Endothelial cell of umbilical vein (primary cell): ENCODE measurements at regions not wholly inside any gene's neighbourhood (a gene's known extent, or its start where the extent isn't known, plus 50 kb on each side); places are given as distances from the start of the nearest gene placed in this dataset.

Experiments
- BruUV-seq: library from RNA; stranded (reverse); fragments of 400-500 nt; replicated peaks from 2 replicates; lab custom pipeline; 2021; lab: Mats Ljungman, UMichigan
- CTCF ChIA-PET: fragments of 300-600, 350-600 bp; sonication (Branson Sonifier 250); formaldehyde crosslinking; loops from one replicate; lab custom pipeline; 2021; ENCODE audit warnings: antibody characterized with exemption, inconsistent platforms; lab: Charles Lee
- POLR2A ChIA-PET: fragments of 300-600, 350-600 bp; sonication (Branson Sonifier 250); formaldehyde crosslinking; loops from one replicate; lab custom pipeline; 2021; ENCODE audit warnings: antibody characterized with exemption, inconsistent platforms; lab: Charles Lee
- DNase-seq: peaks from one replicate; pipeline ENCODE4 v3.0.0-alpha.2; 2011; ENCODE audit warnings: low read depth, low spot score
- FAIRE-seq: peaks from 2 replicates; lab custom pipeline; 2011; peaks lifted over from hg19 to GRCh38; lab: Jason Lieb, UNC
- H2AFZ ChIP-seq: 2 replicates; pipeline ENCODE4 v1.6.0; 2012; ENCODE audit warnings: low read depth, low read length, control low read depth, inconsistent platforms
- H3K27ac ChIP-seq: 2 replicates; pipeline ENCODE4 v1.5.1; 2011; ENCODE audit warnings: low read depth, mild to moderate bottlenecking, control low read depth, low read length, moderate library complexity; ENCODE audit not compliant: insufficient read depth
- H3K27me3 ChIP-seq, 2 experiments: 2 replicates each; pipeline versions ENCODE4 v1.6.0 to v1.6.1; 2011; ENCODE audit warnings: low read length in 2 of 2, mixed read lengths in 1 of 2; ENCODE audit not compliant: control insufficient read depth in 2 of 2, insufficient read depth in 2 of 2
- H3K36me3 ChIP-seq, 2 experiments: 2 replicates in 1 of 2; 3 replicates in 1 of 2; pipeline ENCODE4 v1.5.1; 2011; ENCODE audit warnings: low read length in 2 of 2, mild to moderate bottlenecking in 1 of 2, moderate library complexity in 1 of 2; ENCODE audit not compliant: control insufficient read depth in 2 of 2, insufficient read depth in 2 of 2; ENCODE audit errors: extremely low read depth in 1 of 2
- H3K4me1 ChIP-seq: 3 replicates; pipeline ENCODE4 v1.5.1; 2011; ENCODE audit warnings: mild to moderate bottlenecking, low read length; ENCODE audit not compliant: control insufficient read depth, insufficient read depth; ENCODE audit errors: extremely low read depth
- H3K4me2 ChIP-seq: 2 replicates; pipeline ENCODE4 v1.6.1; 2011; ENCODE audit warnings: low read length, control low read depth, mixed read lengths; ENCODE audit not compliant: insufficient read depth
- H3K4me3 ChIP-seq, 3 experiments: fragments of 200-600 bp in 1 of 3; sonication (generic), shearing (Covaris generic) in 1 of 3; replicated peaks in 1 of 3; 2 replicates each; pipeline ENCODE4 v1.5.1; 2011 to 2016; ENCODE audit warnings: control low read depth in 3 of 3, low read length in 3 of 3, mild to moderate bottlenecking in 2 of 3, inconsistent platforms in 1 of 3, low read depth in 1 of 3, moderate library complexity in 1 of 3; ENCODE audit not compliant: insufficient read depth in 1 of 3
- H3K79me2 ChIP-seq: 2 replicates; pipeline ENCODE4 v1.6.0; 2012; ENCODE audit warnings: low read length, inconsistent platforms; ENCODE audit not compliant: control insufficient read depth, insufficient read depth
- H3K9ac ChIP-seq: replicated peaks from 2 replicates; pipeline ENCODE3; 2011; ENCODE audit warnings: low read length, control low read depth; ENCODE audit not compliant: insufficient read depth; ENCODE audit errors: extremely low read depth
- H3K9me1 ChIP-seq: replicated peaks from 3 replicates; pipeline ENCODE4 v1.6.0; 2011; ENCODE audit warnings: mild to moderate bottlenecking, low read length; ENCODE audit not compliant: control insufficient read depth, insufficient read depth; ENCODE audit errors: extremely low read depth
- H3K9me3 ChIP-seq: replicated peaks from 2 replicates; pipeline ENCODE4 v1.5.1; 2012; ENCODE audit warnings: low read length, inconsistent platforms; ENCODE audit not compliant: control insufficient read depth, insufficient read depth
- H4K20me1 ChIP-seq: replicated peaks from 2 replicates; pipeline ENCODE3; 2011; ENCODE audit warnings: mild to moderate bottlenecking, low read length; ENCODE audit not compliant: control insufficient read depth, insufficient read depth; ENCODE audit errors: extremely low read depth
- CTCF ChIP-seq, 2 donors: IDR thresholded peaks; 1 replicate in 1 of 2; 2 replicates in 1 of 2; pipeline ENCODE4 v1.5.1; 2011; ENCODE audit warnings: low read length in 2 of 2, mild to moderate bottlenecking in 2 of 2, moderate library complexity in 2 of 2, control low read depth in 1 of 2, inconsistent platforms in 1 of 2, low read depth in 1 of 2; ENCODE audit not compliant: insufficient read depth in 1 of 2; ENCODE audit errors: extremely low read depth in 1 of 2
- EZH2 ChIP-seq: IDR thresholded peaks from 2 replicates; pipeline ENCODE4 v1.6.1; 2012; ENCODE audit warnings: borderline replicate concordance, low read depth, mild to moderate bottlenecking, moderate library complexity, low read length, inconsistent platforms; ENCODE audit not compliant: severe bottlenecking
- FOS ChIP-seq: IDR thresholded peaks from 2 replicates; pipeline ENCODE4 v1.6.1; 2011; ENCODE audit warnings: mild to moderate bottlenecking, low read length, moderate library complexity, borderline replicate concordance; ENCODE audit not compliant: insufficient read depth
- GATA2 ChIP-seq: IDR thresholded peaks from 2 replicates; pipeline ENCODE4 v1.7.0; 2011; ENCODE audit warnings: low read depth, mild to moderate bottlenecking, moderate library complexity, mixed read lengths, low read length; ENCODE audit not compliant: insufficient read length, insufficient read depth
- JUN ChIP-seq: IDR thresholded peaks from 2 replicates; pipeline ENCODE4 v1.6.1; 2011; ENCODE audit warnings: borderline replicate concordance, low read depth; ENCODE audit not compliant: insufficient read length, insufficient read depth
- MAX ChIP-seq: IDR thresholded peaks from 2 replicates; pipeline ENCODE4 v1.6.1; 2011; ENCODE audit not compliant: insufficient read depth, insufficient read length
- MYC ChIP-seq: IDR thresholded peaks from one replicate; pipeline ENCODE4 v1.6.1; 2011; ENCODE audit warnings: mild to moderate bottlenecking, low read depth, low read length
- POLR2A ChIP-seq: IDR thresholded peaks from 2 replicates; pipeline ENCODE4 v1.6.1; 2012; ENCODE audit warnings: low read depth, mild to moderate bottlenecking, control low read depth, low read length
- POLR2AphosphoS5 ChIP-seq: IDR thresholded peaks from 2 replicates; pipeline ENCODE4 v1.6.1; 2012; ENCODE audit warnings: low read depth, mild to moderate bottlenecking, control low read depth, low read length, moderate library complexity; ENCODE audit not compliant: insufficient read depth
- dilution Hi-C: fragments of 300-500 bp; cut with MboI; formaldehyde crosslinking; loops from one replicate; pipeline ENCODE4 v1.15.0; 2019; ENCODE audit warnings: low sequenced_read_pairs; ENCODE audit not compliant: extremely low pct_ligation_motif_present
- intact Hi-C: fragments of 100-400 bp; cut with micrococcal nuclease; formaldehyde crosslinking; loops from one replicate; pipeline ENCODE4 v1.10.0; 2022

- no peaks in the 10 kb centered on the region for H3K9me3 ChIP-seq
- no TSS peak for BruUV-seq
These were observed 864.4 kb upstream of the KLHL29 start for GRCh38 chr2:22520369-22521288.

More at GRCh38 chr2:22520369-22521288, 864.4 kb upstream of the KLHL29 start:
- Histone ChIP-seq H3K36me3 (no peaks in the 10 kb centered on the region), H3K27me3 (no peaks in the 10 kb centered on the region), H3K79me2 (no peaks in the 10 kb centered on the region), H3K9ac (no peak overlapping the region), H3K4me3 (no peak overlapping the region), H2AFZ (no peak overlapping the region), H3K4me2 (no peak overlapping the region), H3K27ac (no peak overlapping the region), H3K9me1 (no peaks in the 10 kb centered on the region), H4K20me1 (no peaks in the 10 kb centered on the region), H3K4me1 (no peaks in the 10 kb centered on the region)
- FAIRE-seq (no peak), DNase-seq (no peak)
- ChIA-PET POLR2A (no interaction called here), CTCF (no interaction called here)
- TF ChIP-seq CTCF (IDR thresholded peaks at IDR 0.05; ENCODE audit: extremely low read depth in 1 of 2, insufficient read depth in 1 of 2, low read depth in 1 of 2, low read length in 2 of 2): no peak
- TF ChIP-seq EZH2: no peak
- TF ChIP-seq MYC: no peak
- no peak for TF ChIP-seq JUN
- no peak for TF ChIP-seq POLR2A
- no peak for TF ChIP-seq FOS
- no peak for TF ChIP-seq MAX
- TF ChIP-seq POLR2AphosphoS5: no peak
- TF ChIP-seq GATA2: no peak
- dilution Hi-C loops: no loop called here
- intact Hi-C loops: no loop called here
